ENCODE measurements at regions not wholly inside any gene's neighbourhood (a gene's known extent, or its start where the extent isn't known, plus 50 kb on each side); places are given as distances from the start of the nearest gene placed in this dataset.

GRCh38 chr5:133730866-133731265 lies 118.5 kb upstream of the FSTL4 start:
- DNase-seq (ENCODE audit: low read depth), result no peak
- H3K4me3 ChIP-seq (ENCODE audit: low read depth, low read length), result no peak overlapping the region

- H3K4me3 ChIP-seq (ENCODE audit: low read depth, low read length), result no peak overlapping the region
- DNase-seq (ENCODE audit: low read depth), result no peak
Measured at GRCh38 chr5:133730346-133730745, 118.0 kb upstream of the FSTL4 start.

- H3K4me3 ChIP-seq (ENCODE audit: low read depth, low read length), result no peak overlapping the region
- no peak for DNase-seq (ENCODE audit: low read depth)
Measured at GRCh38 chr5:133729800-133730199, 117.5 kb upstream of the FSTL4 start.

- DNase-seq (ENCODE audit: low read depth), result no peak
- H3K4me3 ChIP-seq (ENCODE audit: low read depth, low read length), result no peak overlapping the region
Measured at GRCh38 chr5:133728475-133728874, 116.1 kb upstream of the FSTL4 start.

GRCh38 chr5:133727636-133728035 lies 115.3 kb upstream of the FSTL4 start:
- DNase-seq (ENCODE audit: low read depth), result no peak
- H3K4me3 ChIP-seq (ENCODE audit: low read depth, low read length), result no peak overlapping the region

GRCh38 chr5:133723651-133724366 lies 111.5 kb upstream of the FSTL4 start:
- no peak overlapping the region for H3K4me3 ChIP-seq (ENCODE audit: low read depth, low read length)
- DNase-seq (ENCODE audit: low read depth), result no peak

GRCh38 chr5:133723126-133723525 lies 110.8 kb upstream of the FSTL4 start:
- no peak overlapping the region for H3K4me3 ChIP-seq (ENCODE audit: low read depth, low read length)
- no peak for DNase-seq (ENCODE audit: low read depth)

GRCh38 chr5:133721365-133721764 lies 109.0 kb upstream of the FSTL4 start:
- no peak overlapping the region for H3K4me3 ChIP-seq (ENCODE audit: low read depth, low read length)
- no peak for DNase-seq (ENCODE audit: low read depth)

GRCh38 chr5:133718457-133718856 lies 106.1 kb upstream of the FSTL4 start:
- no peak for DNase-seq (ENCODE audit: low read depth)
- no peak overlapping the region for H3K4me3 ChIP-seq (ENCODE audit: low read depth, low read length)

GRCh38 chr5:133716532-133717183 lies 104.3 kb upstream of the FSTL4 start:
- no peak overlapping the region for H3K4me3 ChIP-seq (ENCODE audit: low read depth, low read length)

GRCh38 chr5:133715616-133716015 lies 103.3 kb upstream of the FSTL4 start:
- no peak for DNase-seq (ENCODE audit: low read depth)
- H3K4me3 ChIP-seq (ENCODE audit: low read depth, low read length), result no peak overlapping the region

More at GRCh38 chr5:133716532-133717183, 104.3 kb upstream of the FSTL4 start:
- no peak for DNase-seq (ENCODE audit: low read depth)

GRCh38 chr5:133715216-133715615 lies 102.9 kb upstream of the FSTL4 start:
- no peak for DNase-seq (ENCODE audit: low read depth)
- no peak overlapping the region for H3K4me3 ChIP-seq (ENCODE audit: low read depth, low read length)

GRCh38 chr5:133714161-133714915 lies 102.0 kb upstream of the FSTL4 start:
- H3K4me3 ChIP-seq (ENCODE audit: low read depth, low read length), result no peak overlapping the region
- no peak for DNase-seq (ENCODE audit: low read depth)

- H3K4me3 ChIP-seq (ENCODE audit: low read depth, low read length), result no peak overlapping the region
- no peak for DNase-seq (ENCODE audit: low read depth)
Measured at GRCh38 chr5:133713751-133714150, 101.4 kb upstream of the FSTL4 start.

- H3K4me3 ChIP-seq (ENCODE audit: low read depth, low read length), result no peak overlapping the region
- no peak for DNase-seq (ENCODE audit: low read depth)
Measured at GRCh38 chr5:133713209-133713608, 100.9 kb upstream of the FSTL4 start.

GRCh38 chr5:133712562-133712961 lies 100.2 kb upstream of the FSTL4 start:
- no peak overlapping the region for H3K4me3 ChIP-seq (ENCODE audit: low read depth, low read length)
- DNase-seq (ENCODE audit: low read depth), result no peak

- DNase-seq (ENCODE audit: low read depth), result no peak
Measured at GRCh38 chr5:133709209-133709725, 96.9 kb upstream of the FSTL4 start.

GRCh38 chr5:133708331-133708850 lies 96.0 kb upstream of the FSTL4 start:
- DNase-seq (ENCODE audit: low read depth), result no peak
- H3K4me3 ChIP-seq (ENCODE audit: low read depth, low read length), result no peak overlapping the region

More at GRCh38 chr5:133709209-133709725, 96.9 kb upstream of the FSTL4 start:
- H3K4me3 ChIP-seq (ENCODE audit: low read depth, low read length), result no peak overlapping the region

GRCh38 chr5:133707629-133708028 lies 95.3 kb upstream of the FSTL4 start:
- no peak overlapping the region for H3K4me3 ChIP-seq (ENCODE audit: low read depth, low read length)
- no peak for DNase-seq (ENCODE audit: low read depth)

Measured in skeletal muscle cell (primary cell).